Liver (tissue), 8 donors: ENCODE measurements at regions not wholly inside any gene's neighbourhood (a gene's known extent, or its start where the extent isn't known, plus 50 kb on each side); places are given as distances from the start of the nearest gene placed in this dataset.

ENCODE experiments used
- DNase-seq: peaks from one replicate; pipeline ENCODE4 v3.0.0-alpha.2; 2017; ENCODE audit warnings: low spot score
- H3K27ac ChIP-seq, 2 donors: one replicate each; pipeline ENCODE4 v1.7.0; 2013; ENCODE audit warnings: inconsistent platforms in 2 of 2, low read length in 2 of 2, control low read depth in 1 of 2, low read depth in 1 of 2, mild to moderate bottlenecking in 1 of 2
- H3K27me3 ChIP-seq, 4 donors: one replicate each; pipeline versions ENCODE4 v1.6.1 to v1.7.0; 2013; ENCODE audit warnings: low read length in 3 of 4, inconsistent platforms in 1 of 4, mild to moderate bottlenecking in 1 of 4, moderate library complexity in 1 of 4; ENCODE audit not compliant: control insufficient read depth in 4 of 4, insufficient read depth in 4 of 4
- H3K36me3 ChIP-seq, 4 donors: one replicate each; pipeline versions ENCODE4 v1.6.1 to v1.7.0; 2013; ENCODE audit warnings: low read length in 3 of 4, mild to moderate bottlenecking in 3 of 4, low read depth in 1 of 4, moderate library complexity in 1 of 4; ENCODE audit not compliant: control insufficient read depth in 4 of 4, insufficient read depth in 3 of 4
- H3K4me1 ChIP-seq, 4 donors: one replicate each; pipeline versions ENCODE4 v1.6.1 to v1.7.0; 2013; ENCODE audit warnings: low read length in 3 of 4, mild to moderate bottlenecking in 3 of 4, moderate library complexity in 1 of 4; ENCODE audit not compliant: control insufficient read depth in 4 of 4, insufficient read depth in 4 of 4
- H3K4me3 ChIP-seq, 3 donors: one replicate each; pipeline versions ENCODE4 v1.6.1 to v1.7.0; 2013; ENCODE audit warnings: low read length in 3 of 3, control low read depth in 1 of 3, low read depth in 1 of 3, mild to moderate bottlenecking in 1 of 3
- H3K9ac ChIP-seq, 2 donors: one replicate each; pipeline ENCODE4 v1.7.0; 2013; ENCODE audit warnings: low read length in 2 of 2, mild to moderate bottlenecking in 2 of 2, moderate library complexity in 2 of 2, control low read depth in 1 of 2, low read depth in 1 of 2
- H3K9me3 ChIP-seq, 4 donors: one replicate each; pipeline versions ENCODE4 v1.6.1 to v1.7.0; 2013; ENCODE audit warnings: low read length in 3 of 4; ENCODE audit not compliant: control insufficient read depth in 4 of 4
- FOXA1 ChIP-seq: IDR thresholded peaks from 2 replicates; pipeline ENCODE4 v1.6.1; 2016; ENCODE audit warnings: antibody characterized with exemption
- FOXA2 ChIP-seq: IDR thresholded peaks from 2 replicates; pipeline ENCODE4 v1.6.1; 2016; ENCODE audit warnings: antibody characterized with exemption
- GABPA ChIP-seq, 2 donors: IDR thresholded peaks in 1 of 2; conservative IDR thresholded peaks in 1 of 2; 2 replicates each; pipeline ENCODE4 v1.6.1; 2016; ENCODE audit warnings: antibody characterized with exemption in 2 of 2, mild to moderate bottlenecking in 1 of 2, moderate library complexity in 1 of 2
- HNF4G ChIP-seq: IDR thresholded peaks from 2 replicates; pipeline ENCODE4 v1.6.1; 2016; ENCODE audit warnings: antibody characterized with exemption
- JUND ChIP-seq, 2 donors: IDR thresholded peaks; 2 replicates each; pipeline ENCODE4 v1.6.1; 2016; ENCODE audit warnings: antibody characterized with exemption in 2 of 2
- NR2F2 ChIP-seq: IDR thresholded peaks from 2 replicates; pipeline ENCODE4 v1.6.1; 2016; ENCODE audit warnings: antibody characterized with exemption
- RAD21 ChIP-seq, 2 donors: IDR thresholded peaks; 2 replicates each; pipeline ENCODE4 v1.6.1; 2016; ENCODE audit warnings: antibody characterized with exemption in 2 of 2, mild to moderate bottlenecking in 2 of 2
- RXRA ChIP-seq, 2 donors: IDR thresholded peaks; 2 replicates each; pipeline ENCODE4 v1.6.1; 2017 to 2018; ENCODE audit warnings: antibody characterized with exemption in 2 of 2, mild to moderate bottlenecking in 1 of 2
- SP1 ChIP-seq: IDR thresholded peaks from 2 replicates; pipeline ENCODE4 v1.6.1; 2018; ENCODE audit warnings: antibody characterized with exemption, mild to moderate bottlenecking
- YY1 ChIP-seq: IDR thresholded peaks from 2 replicates; pipeline ENCODE4 v1.6.1; 2016; ENCODE audit warnings: antibody characterized with exemption, mild to moderate bottlenecking
- WGBS: extraction: QIAGEN DNeasy Blood & Tissue Kit; methylation state at CpG from one replicate; pipeline ENCODE4 v1.1.7; 2013; 5-methylcytosine and 5-hydroxymethylcytosine counted together
- TF ChIP-seq, protein P1 (sequence below): fragments of 150-350 bp; IDR thresholded peaks from 2 replicates; pipeline ENCODE4 v1.5.1; 2017; ENCODE audit warnings: improper control_type of control experiment, low read depth, low read length; ENCODE audit not compliant: missing input control
- TF ChIP-seq, protein P2 (sequence below): IDR thresholded peaks from 2 replicates; pipeline ENCODE4 v1.6.1; 2016; ENCODE audit warnings: antibody characterized with exemption
- TF ChIP-seq, protein P3 (sequence below): IDR thresholded peaks from 2 replicates; pipeline ENCODE4 v1.6.1; 2016; ENCODE audit warnings: antibody characterized with exemption
- TF ChIP-seq, protein P4 (sequence below): IDR thresholded peaks from 2 replicates; pipeline ENCODE4 v1.6.1; 2016; ENCODE audit warnings: antibody characterized with exemption, mild to moderate bottlenecking
- TF ChIP-seq, protein P5 (sequence below): IDR thresholded peaks from 2 replicates; pipeline ENCODE4 v1.6.1; 2016; ENCODE audit warnings: antibody characterized with exemption
- donor health status: healthy.
- donor health status: healthy.
- donor health status: healthy.
- donor health status: healthy.
- donor health status: healthy.

DNA sequence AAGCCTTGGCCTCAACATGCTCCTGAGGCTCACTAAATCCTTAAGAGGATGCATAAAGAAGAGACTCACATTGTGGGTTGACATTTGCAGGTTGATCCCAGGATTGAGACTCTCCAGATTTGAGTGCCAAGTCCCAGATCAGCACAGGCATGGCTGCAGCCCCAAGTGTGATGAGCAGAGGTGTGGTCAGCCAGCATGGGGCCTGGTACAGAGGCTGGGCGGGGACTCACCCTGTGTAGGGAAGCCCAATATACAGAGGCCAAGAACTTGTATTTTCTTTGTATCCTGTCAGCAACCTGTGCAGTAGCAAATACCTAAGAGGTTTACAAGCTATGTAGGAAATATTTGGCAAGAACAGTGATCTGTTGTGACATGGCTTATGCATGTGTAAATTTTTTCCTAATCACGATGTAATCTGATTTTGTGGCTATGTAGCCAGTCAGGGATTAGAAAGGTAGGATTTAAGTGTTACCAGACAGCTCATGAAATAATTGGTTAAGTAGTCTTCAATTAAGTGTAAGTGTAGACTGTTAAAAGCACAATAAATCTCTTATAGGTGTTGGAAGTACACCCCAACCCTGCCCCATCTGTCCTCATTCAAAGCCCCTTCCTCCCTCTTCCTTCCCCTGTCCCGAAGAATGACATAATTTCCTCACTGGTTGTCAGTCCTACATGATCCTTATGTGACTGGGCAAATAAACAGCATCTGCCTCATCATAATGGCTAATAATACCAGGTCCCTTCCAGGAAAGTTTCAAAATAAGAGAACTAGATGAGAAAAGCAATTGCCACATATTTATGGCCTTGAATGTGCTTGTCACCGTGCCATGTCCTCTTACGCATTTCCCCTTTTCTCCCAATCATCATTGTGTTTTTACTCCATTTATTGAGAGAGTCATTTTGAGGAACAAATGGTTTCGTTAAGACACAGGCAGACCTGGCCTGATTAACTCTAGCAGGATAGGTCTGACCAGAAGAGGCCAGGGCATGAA is 120.9 kb downstream of the HLX start:
- H3K9ac ChIP-seq = no peak overlapping the region
- H3K27ac ChIP-seq = no peak overlapping the region
- H3K9me3 ChIP-seq = no peaks in the 10 kb centered on the region
- 62% methylated on average over 6 of the region's 6 CpGs for WGBS
- no peaks in the 10 kb centered on the region for H3K27me3 ChIP-seq
- peak in 1 of 2 donors; percentile 11 for TF ChIP-seq JUND (IDR thresholded peaks at IDR 0.05)
- no peak for TF ChIP-seq NR2F2
- peak in 1 of 2 donors; percentile 6 for TF ChIP-seq RXRA (IDR thresholded peaks at IDR 0.05)
- TF ChIP-seq, protein P1, sequence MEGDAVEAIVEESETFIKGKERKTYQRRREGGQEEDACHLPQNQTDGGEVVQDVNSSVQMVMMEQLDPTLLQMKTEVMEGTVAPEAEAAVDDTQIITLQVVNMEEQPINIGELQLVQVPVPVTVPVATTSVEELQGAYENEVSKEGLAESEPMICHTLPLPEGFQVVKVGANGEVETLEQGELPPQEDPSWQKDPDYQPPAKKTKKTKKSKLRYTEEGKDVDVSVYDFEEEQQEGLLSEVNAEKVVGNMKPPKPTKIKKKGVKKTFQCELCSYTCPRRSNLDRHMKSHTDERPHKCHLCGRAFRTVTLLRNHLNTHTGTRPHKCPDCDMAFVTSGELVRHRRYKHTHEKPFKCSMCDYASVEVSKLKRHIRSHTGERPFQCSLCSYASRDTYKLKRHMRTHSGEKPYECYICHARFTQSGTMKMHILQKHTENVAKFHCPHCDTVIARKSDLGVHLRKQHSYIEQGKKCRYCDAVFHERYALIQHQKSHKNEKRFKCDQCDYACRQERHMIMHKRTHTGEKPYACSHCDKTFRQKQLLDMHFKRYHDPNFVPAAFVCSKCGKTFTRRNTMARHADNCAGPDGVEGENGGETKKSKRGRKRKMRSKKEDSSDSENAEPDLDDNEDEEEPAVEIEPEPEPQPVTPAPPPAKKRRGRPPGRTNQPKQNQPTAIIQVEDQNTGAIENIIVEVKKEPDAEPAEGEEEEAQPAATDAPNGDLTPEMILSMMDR = no peak
- TF ChIP-seq RAD21 (IDR thresholded peaks at IDR 0.05) = peak in 1 of 2 donors; percentile 30
- TF ChIP-seq FOXA1 = no peak
- TF ChIP-seq, protein P2, sequence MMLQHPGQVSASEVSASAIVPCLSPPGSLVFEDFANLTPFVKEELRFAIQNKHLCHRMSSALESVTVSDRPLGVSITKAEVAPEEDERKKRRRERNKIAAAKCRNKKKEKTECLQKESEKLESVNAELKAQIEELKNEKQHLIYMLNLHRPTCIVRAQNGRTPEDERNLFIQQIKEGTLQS = no peak
- TF ChIP-seq, protein P3, sequence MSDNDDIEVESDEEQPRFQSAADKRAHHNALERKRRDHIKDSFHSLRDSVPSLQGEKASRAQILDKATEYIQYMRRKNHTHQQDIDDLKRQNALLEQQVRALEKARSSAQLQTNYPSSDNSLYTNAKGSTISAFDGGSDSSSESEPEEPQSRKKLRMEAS = peak; percentile 53
- peak; percentile 14 for TF ChIP-seq YY1
- no peaks in the 10 kb centered on the region for H3K4me1 ChIP-seq
- no peak overlapping the region for H3K4me3 ChIP-seq
- DNase-seq = no peak
- no peaks in the 10 kb centered on the region for H3K36me3 ChIP-seq

DNA sequence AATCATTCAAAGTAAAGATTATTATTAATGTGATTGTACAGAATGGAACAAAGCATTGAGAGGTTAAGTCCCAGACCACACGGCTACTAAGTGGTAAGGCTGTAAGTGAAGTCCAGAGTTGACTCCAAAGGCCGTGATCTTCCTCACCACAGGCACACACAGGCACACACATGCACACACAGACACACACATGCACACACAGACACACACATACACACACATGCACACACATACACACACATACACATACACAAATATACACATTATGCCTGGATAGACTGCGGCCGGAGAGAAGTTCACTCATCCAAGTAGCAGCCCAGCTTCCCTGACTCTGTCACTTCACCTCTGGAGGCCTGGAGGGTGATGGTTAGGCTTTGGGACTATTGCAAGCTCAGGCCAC is 121.9 kb downstream of the HLX start:
- no peak overlapping the region for H3K4me3 ChIP-seq
- DNase-seq = no peak
- TF ChIP-seq GABPA (IDR thresholded peaks at IDR 0.05 in 1 of 2, conservative IDR thresholded peaks at IDR 0.05 in 1 of 2) (no peak), JUND (IDR thresholded peaks at IDR 0.05) (no peak), HNF4G (no peak), RXRA (IDR thresholded peaks at IDR 0.05) (no peak), FOXA1 (no peak)
- no peaks in the 10 kb centered on the region for H3K4me1 ChIP-seq
- no peak overlapping the region for H3K27ac ChIP-seq
- 92% methylated on average over 4 of the region's 4 CpGs for WGBS
- H3K27me3 ChIP-seq = no peaks in the 10 kb centered on the region
- H3K9ac ChIP-seq = no peak overlapping the region
- no peaks in the 10 kb centered on the region for H3K9me3 ChIP-seq
- no peaks in the 10 kb centered on the region for H3K36me3 ChIP-seq

DNA sequence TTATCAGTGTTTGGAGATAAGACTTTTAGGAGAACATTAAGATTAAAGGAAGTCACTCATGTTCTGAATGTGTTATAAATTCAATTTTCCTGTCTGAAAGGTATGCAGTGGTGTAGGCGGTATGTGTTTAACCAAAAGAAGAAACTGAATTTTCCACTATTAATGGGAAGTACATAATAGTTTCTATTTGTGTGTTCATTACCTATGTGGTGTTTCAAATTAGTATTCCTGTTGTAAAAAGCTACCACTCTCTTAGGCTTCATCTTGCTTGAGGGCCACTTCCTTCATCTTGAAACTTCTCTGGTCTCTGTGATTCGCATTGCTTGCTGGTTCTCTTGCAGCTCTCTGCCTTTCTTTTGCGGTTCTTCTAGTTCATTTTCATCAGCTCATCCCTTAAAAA is 123.4 kb downstream of the HLX start:
- Histone ChIP-seq H3K36me3 (no peaks in the 10 kb centered on the region), H3K4me1 (no peaks in the 10 kb centered on the region), H3K27me3 (no peaks in the 10 kb centered on the region), H3K9me3 (no peaks in the 10 kb centered on the region), H3K27ac (no peak overlapping the region), H3K4me3 (no peak overlapping the region), H3K9ac (no peak overlapping the region)
- no peak for DNase-seq
- 90% methylated on average over 3 of the region's 3 CpGs for WGBS
- TF ChIP-seq, protein P1 = no peak
- TF ChIP-seq HNF4G (no peak), FOXA2 (no peak), SP1 (no peak), NR2F2 (no peak)
- TF ChIP-seq, protein P4, sequence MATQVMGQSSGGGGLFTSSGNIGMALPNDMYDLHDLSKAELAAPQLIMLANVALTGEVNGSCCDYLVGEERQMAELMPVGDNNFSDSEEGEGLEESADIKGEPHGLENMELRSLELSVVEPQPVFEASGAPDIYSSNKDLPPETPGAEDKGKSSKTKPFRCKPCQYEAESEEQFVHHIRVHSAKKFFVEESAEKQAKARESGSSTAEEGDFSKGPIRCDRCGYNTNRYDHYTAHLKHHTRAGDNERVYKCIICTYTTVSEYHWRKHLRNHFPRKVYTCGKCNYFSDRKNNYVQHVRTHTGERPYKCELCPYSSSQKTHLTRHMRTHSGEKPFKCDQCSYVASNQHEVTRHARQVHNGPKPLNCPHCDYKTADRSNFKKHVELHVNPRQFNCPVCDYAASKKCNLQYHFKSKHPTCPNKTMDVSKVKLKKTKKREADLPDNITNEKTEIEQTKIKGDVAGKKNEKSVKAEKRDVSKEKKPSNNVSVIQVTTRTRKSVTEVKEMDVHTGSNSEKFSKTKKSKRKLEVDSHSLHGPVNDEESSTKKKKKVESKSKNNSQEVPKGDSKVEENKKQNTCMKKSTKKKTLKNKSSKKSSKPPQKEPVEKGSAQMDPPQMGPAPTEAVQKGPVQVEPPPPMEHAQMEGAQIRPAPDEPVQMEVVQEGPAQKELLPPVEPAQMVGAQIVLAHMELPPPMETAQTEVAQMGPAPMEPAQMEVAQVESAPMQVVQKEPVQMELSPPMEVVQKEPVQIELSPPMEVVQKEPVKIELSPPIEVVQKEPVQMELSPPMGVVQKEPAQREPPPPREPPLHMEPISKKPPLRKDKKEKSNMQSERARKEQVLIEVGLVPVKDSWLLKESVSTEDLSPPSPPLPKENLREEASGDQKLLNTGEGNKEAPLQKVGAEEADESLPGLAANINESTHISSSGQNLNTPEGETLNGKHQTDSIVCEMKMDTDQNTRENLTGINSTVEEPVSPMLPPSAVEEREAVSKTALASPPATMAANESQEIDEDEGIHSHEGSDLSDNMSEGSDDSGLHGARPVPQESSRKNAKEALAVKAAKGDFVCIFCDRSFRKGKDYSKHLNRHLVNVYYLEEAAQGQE = no peak
- TF ChIP-seq, protein P5, sequence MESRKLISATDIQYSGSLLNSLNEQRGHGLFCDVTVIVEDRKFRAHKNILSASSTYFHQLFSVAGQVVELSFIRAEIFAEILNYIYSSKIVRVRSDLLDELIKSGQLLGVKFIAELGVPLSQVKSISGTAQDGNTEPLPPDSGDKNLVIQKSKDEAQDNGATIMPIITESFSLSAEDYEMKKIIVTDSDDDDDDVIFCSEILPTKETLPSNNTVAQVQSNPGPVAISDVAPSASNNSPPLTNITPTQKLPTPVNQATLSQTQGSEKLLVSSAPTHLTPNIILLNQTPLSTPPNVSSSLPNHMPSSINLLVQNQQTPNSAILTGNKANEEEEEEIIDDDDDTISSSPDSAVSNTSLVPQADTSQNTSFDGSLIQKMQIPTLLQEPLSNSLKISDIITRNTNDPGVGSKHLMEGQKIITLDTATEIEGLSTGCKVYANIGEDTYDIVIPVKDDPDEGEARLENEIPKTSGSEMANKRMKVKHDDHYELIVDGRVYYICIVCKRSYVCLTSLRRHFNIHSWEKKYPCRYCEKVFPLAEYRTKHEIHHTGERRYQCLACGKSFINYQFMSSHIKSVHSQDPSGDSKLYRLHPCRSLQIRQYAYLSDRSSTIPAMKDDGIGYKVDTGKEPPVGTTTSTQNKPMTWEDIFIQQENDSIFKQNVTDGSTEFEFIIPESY = no peak
- TF ChIP-seq, protein P3 = no peak
